ENCODE measurements at regions not wholly inside any gene's neighbourhood (a gene's known extent, or its start where the extent isn't known, plus 50 kb on each side); places are given as distances from the start of the nearest gene placed in this dataset.
"Not testable (repeated sequence)": the region's sequence is repeated elsewhere in the genome, so short reads cannot be mapped to it uniquely, and the experiment has no call there.

DNA sequence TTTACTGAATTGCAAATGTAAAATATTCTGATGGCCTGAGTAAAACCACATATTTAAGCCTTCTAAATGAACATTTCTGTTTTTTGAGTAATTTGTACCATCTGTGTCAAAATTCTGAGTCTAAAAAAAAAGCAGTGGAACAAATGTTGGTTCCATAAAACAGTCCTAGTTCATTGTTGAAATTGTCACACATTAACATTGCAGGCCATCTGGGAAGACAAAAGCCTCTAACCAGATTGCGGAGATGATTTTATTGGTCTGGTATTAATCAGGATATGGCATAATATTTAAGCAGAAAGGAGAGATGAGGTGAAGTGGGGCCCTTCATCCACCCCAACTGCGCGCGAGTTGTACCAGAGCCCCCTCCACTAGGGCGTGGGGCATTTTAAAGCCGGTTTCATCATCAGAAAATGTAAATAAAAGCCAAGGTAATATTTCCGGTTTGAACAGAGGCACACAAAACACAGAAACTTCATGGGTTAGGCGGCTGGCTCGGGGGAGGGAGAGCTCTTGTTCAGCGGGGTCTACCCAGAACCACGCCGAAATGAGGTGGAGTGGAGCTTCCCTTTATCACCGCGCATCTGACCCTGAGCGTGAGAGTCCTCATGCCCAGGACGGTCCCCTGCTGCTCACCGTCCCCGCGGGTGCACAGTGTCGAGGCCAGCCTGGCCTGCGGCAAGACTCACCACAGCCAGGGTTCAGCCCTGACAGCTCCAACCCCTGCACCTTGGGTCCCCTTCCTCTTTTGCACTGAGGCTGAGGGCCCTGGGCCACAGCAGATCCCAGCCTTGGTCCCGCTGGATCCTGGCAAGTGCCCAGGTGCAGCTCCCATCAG lies 169.2 kb downstream of the URI1 start:
- H3K9me3 ChIP-seq = no peaks in the 10 kb centered on the region
- no peak overlapping the region for H3K27ac ChIP-seq
- TF ChIP-seq POLR2A (IDR thresholded peaks at IDR 0.05) = no peak
- TF ChIP-seq, protein P1, sequence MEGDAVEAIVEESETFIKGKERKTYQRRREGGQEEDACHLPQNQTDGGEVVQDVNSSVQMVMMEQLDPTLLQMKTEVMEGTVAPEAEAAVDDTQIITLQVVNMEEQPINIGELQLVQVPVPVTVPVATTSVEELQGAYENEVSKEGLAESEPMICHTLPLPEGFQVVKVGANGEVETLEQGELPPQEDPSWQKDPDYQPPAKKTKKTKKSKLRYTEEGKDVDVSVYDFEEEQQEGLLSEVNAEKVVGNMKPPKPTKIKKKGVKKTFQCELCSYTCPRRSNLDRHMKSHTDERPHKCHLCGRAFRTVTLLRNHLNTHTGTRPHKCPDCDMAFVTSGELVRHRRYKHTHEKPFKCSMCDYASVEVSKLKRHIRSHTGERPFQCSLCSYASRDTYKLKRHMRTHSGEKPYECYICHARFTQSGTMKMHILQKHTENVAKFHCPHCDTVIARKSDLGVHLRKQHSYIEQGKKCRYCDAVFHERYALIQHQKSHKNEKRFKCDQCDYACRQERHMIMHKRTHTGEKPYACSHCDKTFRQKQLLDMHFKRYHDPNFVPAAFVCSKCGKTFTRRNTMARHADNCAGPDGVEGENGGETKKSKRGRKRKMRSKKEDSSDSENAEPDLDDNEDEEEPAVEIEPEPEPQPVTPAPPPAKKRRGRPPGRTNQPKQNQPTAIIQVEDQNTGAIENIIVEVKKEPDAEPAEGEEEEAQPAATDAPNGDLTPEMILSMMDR (IDR thresholded peaks at IDR 0.05) = no peak
- TF ChIP-seq POLR2AphosphoS5 (IDR thresholded peaks at IDR 0.05; ENCODE audit: insufficient read depth in 1 of 2, low read depth in 1 of 2) = no peak
- DNase-seq (ENCODE audit: extremely low spot score in 2 of 2) = no peak
- no peaks in the 10 kb centered on the region for H3K27me3 ChIP-seq
- H3K4me1 ChIP-seq = no peaks in the 10 kb centered on the region
- intact Hi-C loops (cut with DNase I) = no loop called here
- H3K36me3 ChIP-seq = no peaks in the 10 kb centered on the region
- no peak overlapping the region for H3K4me3 ChIP-seq

DNA sequence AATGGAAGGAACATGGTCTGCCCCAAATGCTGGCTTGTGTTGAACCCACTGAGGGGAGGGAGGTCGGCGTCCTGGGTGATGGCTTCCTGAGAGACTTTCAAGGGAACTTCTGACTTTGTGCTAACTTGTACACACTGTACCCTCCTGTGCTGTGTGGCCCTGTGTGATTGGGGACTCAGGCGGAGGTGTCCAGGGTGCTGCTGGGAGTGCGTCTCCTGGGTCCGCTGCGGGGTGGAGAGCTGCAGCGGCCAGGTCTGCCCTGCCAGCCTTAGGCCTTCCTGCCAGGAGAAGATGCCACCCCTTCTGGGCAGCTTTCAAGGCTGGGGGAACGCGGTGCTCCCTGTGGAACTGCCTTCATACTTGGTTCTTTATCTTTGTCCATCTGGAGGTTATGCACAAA lies 170.1 kb downstream of the URI1 start:
- Histone ChIP-seq H3K4me3 (no peak overlapping the region), H3K27me3 (no peaks in the 10 kb centered on the region), H3K36me3 (no peaks in the 10 kb centered on the region), H3K27ac (no peak overlapping the region), H3K9me3 (no peaks in the 10 kb centered on the region), H3K4me1 (no peaks in the 10 kb centered on the region)
- intact Hi-C loops (cut with DNase I) = no loop called here
- TF ChIP-seq, protein P1 (IDR thresholded peaks at IDR 0.05) = no peak
- TF ChIP-seq POLR2AphosphoS5 (IDR thresholded peaks at IDR 0.05; ENCODE audit: insufficient read depth in 1 of 2, low read depth in 1 of 2) = no peak
- no peak for TF ChIP-seq POLR2A (IDR thresholded peaks at IDR 0.05)
- no peak for DNase-seq (ENCODE audit: extremely low spot score in 2 of 2)

DNA sequence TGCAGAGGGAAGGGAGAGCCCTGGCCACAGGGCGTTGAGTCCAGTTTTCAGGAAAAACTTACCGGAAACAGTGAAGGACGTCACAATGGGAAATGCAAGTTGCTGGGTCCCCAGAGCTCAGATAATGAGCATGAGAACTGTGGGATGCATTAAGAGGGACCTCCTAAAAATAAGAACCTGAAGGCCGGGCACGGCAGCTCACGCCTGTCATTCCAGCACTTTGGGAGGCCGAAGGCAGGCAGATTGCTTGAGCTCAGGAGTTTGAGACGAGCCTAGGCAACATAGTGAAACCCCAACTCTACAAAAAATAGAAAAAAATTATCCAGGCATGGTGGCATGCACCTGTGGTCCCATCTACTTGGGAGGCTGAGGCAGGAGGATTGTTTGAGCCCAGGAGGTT lies 170.6 kb downstream of the URI1 start:
- H3K27me3 ChIP-seq = no peaks in the 10 kb centered on the region
- no peak overlapping the region for H3K4me3 ChIP-seq
- no peak overlapping the region for H3K27ac ChIP-seq
- no peak for DNase-seq (ENCODE audit: extremely low spot score in 2 of 2)
- intact Hi-C loops (cut with DNase I) = no loop called here
- no peaks in the 10 kb centered on the region for H3K4me1 ChIP-seq
- H3K9me3 ChIP-seq = no peaks in the 10 kb centered on the region
- H3K36me3 ChIP-seq = no peaks in the 10 kb centered on the region
- TF ChIP-seq POLR2A (IDR thresholded peaks at IDR 0.05) (no peak), POLR2AphosphoS5 (IDR thresholded peaks at IDR 0.05; ENCODE audit: insufficient read depth in 1 of 2, low read depth in 1 of 2) (no peak)
- TF ChIP-seq, protein P1 (IDR thresholded peaks at IDR 0.05) = no peak

DNA sequence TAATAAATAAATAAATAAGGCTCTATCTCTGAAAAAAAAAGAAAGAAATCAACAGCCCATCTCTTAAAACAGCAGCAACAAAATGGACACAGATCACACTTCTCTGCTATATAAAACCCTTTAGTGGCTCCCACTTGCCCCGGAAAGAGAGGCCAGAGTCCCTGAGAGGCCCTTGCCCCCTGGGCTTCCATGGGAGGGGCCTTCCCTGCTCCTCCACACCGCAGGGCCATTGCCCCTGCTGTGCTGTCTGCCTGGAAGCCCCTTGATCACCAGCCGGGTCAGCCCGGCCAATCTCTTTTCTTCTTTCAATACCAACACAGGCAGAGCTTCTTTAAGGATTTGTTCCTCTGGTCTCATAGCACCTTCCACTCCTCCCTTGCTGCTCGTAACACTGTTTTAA lies 171.1 kb downstream of the URI1 start:
- intact Hi-C loops (cut with DNase I) = no loop called here
- DNase-seq (ENCODE audit: extremely low spot score in 2 of 2) = no peak

DNA sequence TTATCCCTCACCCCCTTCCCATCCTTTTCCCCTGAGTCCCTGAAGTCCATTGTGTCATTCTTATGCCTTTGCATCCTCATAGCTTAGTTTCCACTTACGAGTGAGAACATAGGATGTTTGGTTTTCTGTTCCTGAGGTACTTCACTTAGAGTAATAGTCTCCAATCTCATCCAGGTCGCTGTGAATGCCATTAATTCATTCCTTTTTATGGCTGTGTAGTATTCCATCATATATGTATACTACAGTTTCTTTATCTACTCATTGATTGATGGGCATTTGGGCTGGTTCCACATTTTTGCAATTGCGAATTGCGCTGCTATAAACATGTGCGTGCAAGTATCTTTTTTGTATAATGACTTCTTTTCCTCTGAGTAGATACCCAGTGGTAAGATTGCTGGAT lies 172.1 kb downstream of the URI1 start:
- intact Hi-C loops (cut with DNase I); H3K4me1 ChIP-seq; H3K4me3 ChIP-seq; DNase-seq (ENCODE audit: extremely low spot score in 2 of 2); H3K27ac ChIP-seq; H3K9me3 ChIP-seq; H3K27me3 ChIP-seq; H3K36me3 ChIP-seq: not testable (repeated sequence)

More for the DNA sequence above, 171.1 kb downstream of the URI1 start:
- Histone ChIP-seq H3K27ac (no peak overlapping the region), H3K27me3 (no peaks in the 10 kb centered on the region), H3K4me1 (no peaks in the 10 kb centered on the region), H3K36me3 (no peaks in the 10 kb centered on the region), H3K9me3 (no peaks in the 10 kb centered on the region), H3K4me3 (no peak overlapping the region)
- TF ChIP-seq POLR2A (IDR thresholded peaks at IDR 0.05) (no peak), POLR2AphosphoS5 (IDR thresholded peaks at IDR 0.05; ENCODE audit: insufficient read depth in 1 of 2, low read depth in 1 of 2) (no peak)
- TF ChIP-seq, protein P1 (IDR thresholded peaks at IDR 0.05) = no peak
